ENCODE measurements at regions not wholly inside any gene's neighbourhood (a gene's known extent, or its start where the extent isn't known, plus 50 kb on each side); places are given as distances from the start of the nearest gene placed in this dataset.

- Histone ChIP-seq H3K4me1 (no peaks in the 10 kb centered on the region), H3K27me3 (no peaks in the 10 kb centered on the region), H3K36me3 (no peaks in the 10 kb centered on the region), H3K9me3 (no peaks in the 10 kb centered on the region), H3K27ac (no peak overlapping the region), H3K4me3 (no peak overlapping the region)
- DNase-seq (ENCODE audit: low spot score in 2 of 2): no peak
- TF ChIP-seq POLR2A (IDR thresholded peaks at IDR 0.05) (no peak), EP300 (IDR thresholded peaks at IDR 0.05) (no peak), CTCF (IDR thresholded peaks at IDR 0.05) (no peak)
- WGBS, 2 donors: 89 to 90% methylated on average over 4 of the region's 4 CpGs
Measured at GRCh38 chrX:38856670-38857265, 55.5 kb downstream of the MID1IP1 start.

GRCh38 chrX:38857736-38858523, 56.7 kb downstream of the MID1IP1 start:
- Histone ChIP-seq H3K9me3 (no peaks in the 10 kb centered on the region), H3K27me3 (no peaks in the 10 kb centered on the region), H3K27ac (no peak overlapping the region), H3K36me3 (no peaks in the 10 kb centered on the region), H3K4me3 (no peak overlapping the region), H3K4me1 (no peaks in the 10 kb centered on the region)
- 57 to 58% methylated on average over 5 of the region's 5 CpGs for WGBS, 2 donors
- no peak for DNase-seq (ENCODE audit: low spot score in 2 of 2)
- TF ChIP-seq CTCF (IDR thresholded peaks at IDR 0.05) (no peak), EP300 (IDR thresholded peaks at IDR 0.05) (no peak), POLR2A (IDR thresholded peaks at IDR 0.05) (no peak)

- Histone ChIP-seq H3K4me1 (no peaks in the 10 kb centered on the region), H3K9me3 (no peaks in the 10 kb centered on the region)
Measured at GRCh38 chrX:38859602-38860001, 58.3 kb downstream of the MID1IP1 start.

GRCh38 chrX:38860106-38861013, 59.1 kb downstream of the MID1IP1 start:
- DNase-seq (ENCODE audit: low spot score in 2 of 2): no peak
- 88 to 99% methylated on average over 4 of the region's 4 CpGs for WGBS, 2 donors

More at GRCh38 chrX:38859602-38860001, 58.3 kb downstream of the MID1IP1 start:
- Histone ChIP-seq H3K36me3 (no peaks in the 10 kb centered on the region), H3K27ac (no peak overlapping the region), H3K4me3 (no peak overlapping the region), H3K27me3 (no peaks in the 10 kb centered on the region)
- TF ChIP-seq EP300 (IDR thresholded peaks at IDR 0.05) (no peak), POLR2A (IDR thresholded peaks at IDR 0.05) (no peak), CTCF (IDR thresholded peaks at IDR 0.05) (no peak)
- no peak for DNase-seq (ENCODE audit: low spot score in 2 of 2)

GRCh38 chrX:38861489-38861888, 60.2 kb downstream of the MID1IP1 start:
- TF ChIP-seq EP300 (IDR thresholded peaks at IDR 0.05) (no peak), POLR2A (IDR thresholded peaks at IDR 0.05) (no peak), CTCF (IDR thresholded peaks at IDR 0.05) (no peak)
- H3K27me3 ChIP-seq: no peaks in the 10 kb centered on the region
- WGBS, 2 donors: 76 to 78% methylated on average over 2 of the region's 2 CpGs

More at GRCh38 chrX:38860106-38861013, 59.1 kb downstream of the MID1IP1 start:
- Histone ChIP-seq H3K27me3 (no peaks in the 10 kb centered on the region), H3K36me3 (no peaks in the 10 kb centered on the region), H3K4me3 (no peak overlapping the region), H3K4me1 (no peaks in the 10 kb centered on the region), H3K9me3 (no peaks in the 10 kb centered on the region), H3K27ac (no peak overlapping the region)
- TF ChIP-seq POLR2A (IDR thresholded peaks at IDR 0.05): no peak
- TF ChIP-seq EP300 (IDR thresholded peaks at IDR 0.05): no peak

More at GRCh38 chrX:38861489-38861888, 60.2 kb downstream of the MID1IP1 start:
- peak in 1 of 2 donors; percentile 24 for DNase-seq (ENCODE audit: low spot score in 2 of 2)
- H3K9me3 ChIP-seq: no peaks in the 10 kb centered on the region
- H3K36me3 ChIP-seq: no peaks in the 10 kb centered on the region
- no peaks in the 10 kb centered on the region for H3K4me1 ChIP-seq
- no peak overlapping the region for H3K4me3 ChIP-seq
- no peak overlapping the region for H3K27ac ChIP-seq
